Stimulated activated CD4-positive, alpha-beta T cell treated with anti-CD3 and anti-CD28 coated beads, Interleukin-1b, Interleukin-23, amount 100 ng/mL, for 1 hour (primary cell): ENCODE measurements at regions not wholly inside any gene's neighbourhood (a gene's known extent, or its start where the extent isn't known, plus 50 kb on each side); places are given as distances from the start of the nearest gene placed in this dataset.

Source experiments
- DNase-seq, 2 donors: peaks; one replicate each; pipeline ENCODE4 v3.0.0-alpha.2; 2020; ENCODE audit warnings: low read depth in 2 of 2

DNA sequence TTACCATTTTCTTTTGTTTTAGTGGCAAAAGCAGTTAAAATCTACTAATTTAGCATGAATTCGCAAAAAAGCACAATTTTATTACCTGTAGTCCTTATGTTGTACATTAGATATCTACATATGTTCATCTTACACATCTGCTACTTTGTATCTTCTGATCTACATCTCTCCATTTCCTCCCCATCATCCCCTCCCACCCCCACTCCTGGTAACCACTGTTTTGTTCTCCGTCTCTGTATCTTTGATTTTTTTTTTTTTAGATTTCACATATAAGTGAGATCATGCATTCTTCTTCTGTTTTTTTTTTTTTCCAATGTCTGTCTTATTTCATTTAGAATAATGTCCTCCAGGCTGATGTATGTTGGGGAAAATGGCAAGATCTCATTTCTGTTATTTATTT, 922.7 kb downstream of the VRK1 start:
- no peak for DNase-seq

DNA sequence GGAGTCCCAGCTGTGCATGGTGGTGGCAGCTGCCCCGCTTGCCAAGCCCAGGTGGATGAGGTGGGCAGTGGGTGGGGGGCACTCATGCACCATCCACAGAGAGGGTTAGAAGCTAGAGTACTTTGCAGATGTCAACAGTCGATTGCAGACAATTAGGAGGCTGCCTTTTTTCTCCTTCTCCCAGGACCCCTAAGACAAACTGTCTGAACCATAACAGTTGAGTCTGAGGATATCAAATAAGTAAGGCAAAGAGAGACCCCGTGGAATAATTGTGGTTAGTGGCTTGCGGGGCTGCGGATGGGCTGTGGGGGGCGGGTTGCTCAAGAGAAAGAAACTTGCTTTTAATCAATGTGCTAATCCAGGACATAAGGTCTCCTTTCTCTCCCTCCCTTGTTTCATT, 926.2 kb downstream of the VRK1 start:
- DNase-seq = no peak

DNA sequence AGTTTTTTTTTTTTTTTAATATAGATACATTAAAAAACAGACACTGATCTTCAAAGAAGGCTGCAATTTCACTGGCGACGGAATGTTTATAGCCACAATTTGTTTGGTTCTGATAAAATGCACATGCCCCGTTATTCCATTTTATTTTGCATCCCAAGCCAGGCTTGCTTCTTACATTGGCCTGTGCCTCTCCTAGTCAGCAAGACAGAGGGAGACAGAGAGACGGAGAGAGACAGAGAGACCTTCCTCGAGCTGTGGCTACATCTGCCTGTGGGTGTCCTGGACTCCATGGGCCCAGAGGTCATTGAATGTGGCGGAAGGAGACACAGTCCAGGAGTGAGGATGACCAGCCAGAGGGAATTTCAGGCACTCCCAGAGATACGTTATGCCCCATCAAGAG, 926.6 kb downstream of the VRK1 start:
- DNase-seq = no peak

GRCh38 chr14:97724265-97724731, 927.1 kb downstream of the VRK1 start:
- DNase-seq = no peak

- no peak for DNase-seq
Observed at GRCh38 chr14:97726676-97727075, 929.5 kb downstream of the VRK1 start.

- DNase-seq = no peak
Observed at GRCh38 chr14:97730706-97731105, 933.5 kb downstream of the VRK1 start.

DNA sequence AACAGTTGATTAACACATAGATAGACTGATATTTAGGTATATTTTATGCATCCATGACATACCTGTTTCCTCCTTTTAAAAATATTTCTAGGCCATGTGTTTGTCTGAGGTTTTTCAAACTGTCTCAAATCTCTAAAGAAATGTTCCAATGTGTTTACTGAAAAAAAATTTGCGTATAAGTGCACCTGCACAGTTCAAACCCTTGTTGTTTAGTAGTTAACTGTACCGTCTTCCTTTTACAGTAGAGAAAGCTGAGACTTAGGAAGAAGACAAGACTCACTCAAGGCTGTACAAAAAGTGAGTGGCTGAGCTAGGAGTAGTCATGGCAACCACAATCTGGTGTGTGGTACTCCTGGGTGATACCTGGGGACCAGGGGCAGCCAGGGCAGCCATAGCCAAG, 934.6 kb downstream of the VRK1 start:
- DNase-seq = no peak

DNA sequence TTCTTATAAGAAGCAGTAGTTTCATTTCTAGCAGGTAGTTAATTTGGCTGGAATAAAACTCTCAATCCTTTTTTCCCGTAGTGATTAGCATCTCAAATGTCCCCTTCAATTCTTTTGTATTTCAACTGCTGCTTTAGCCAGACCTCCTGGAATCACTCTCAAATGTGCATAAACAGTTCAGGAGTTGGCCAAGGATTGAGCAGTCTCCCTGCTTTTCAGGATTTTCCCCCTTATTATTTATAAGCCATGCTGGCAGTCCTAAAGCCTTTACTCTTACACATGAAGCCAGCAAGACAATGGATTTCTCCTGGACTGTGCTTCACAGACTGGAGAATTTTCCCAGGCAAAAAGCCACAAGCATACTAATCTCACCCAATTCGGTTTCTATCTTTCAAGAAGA, 950.1 kb downstream of the VRK1 start:
- no peak for DNase-seq

DNA sequence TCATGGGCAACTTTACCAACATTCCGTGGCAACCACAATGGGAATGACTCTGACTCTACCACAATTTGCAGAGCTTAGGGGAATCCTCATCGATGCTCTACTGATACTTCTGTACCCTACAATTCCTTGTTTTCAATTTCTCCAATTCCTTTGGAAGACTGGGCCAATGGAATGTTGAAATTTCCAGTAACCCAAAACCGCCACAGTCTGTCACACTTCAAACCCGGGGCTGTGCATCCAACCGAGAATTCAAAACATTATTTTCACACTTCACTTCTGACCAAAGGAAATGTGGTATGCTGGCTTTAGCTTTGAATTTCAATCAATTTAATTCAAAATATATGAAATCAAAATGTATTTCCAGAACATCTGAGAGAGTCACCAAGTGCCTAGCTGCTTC, 951.4 kb downstream of the VRK1 start:
- no peak for DNase-seq

DNA sequence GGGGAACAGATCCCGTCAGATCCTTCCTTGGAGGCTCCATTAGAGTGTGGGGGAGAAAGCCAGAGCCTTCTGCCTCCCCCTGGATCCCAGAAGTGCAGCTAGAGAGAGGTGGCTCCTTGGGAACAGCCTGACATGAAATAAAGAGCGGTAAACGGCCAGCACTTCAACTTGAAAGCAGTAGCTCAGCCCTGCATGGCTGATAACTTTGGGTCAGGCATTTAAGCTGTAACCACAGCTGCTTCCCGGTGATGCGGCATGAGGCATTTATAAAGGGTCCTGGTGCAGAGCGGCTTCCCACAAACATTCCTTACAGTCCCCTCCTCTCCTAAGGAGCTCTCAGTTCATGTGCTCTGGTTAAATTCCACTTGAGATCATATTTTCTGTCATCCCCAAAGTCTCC, 960.3 kb downstream of the VRK1 start:
- DNase-seq = no peak

DNA sequence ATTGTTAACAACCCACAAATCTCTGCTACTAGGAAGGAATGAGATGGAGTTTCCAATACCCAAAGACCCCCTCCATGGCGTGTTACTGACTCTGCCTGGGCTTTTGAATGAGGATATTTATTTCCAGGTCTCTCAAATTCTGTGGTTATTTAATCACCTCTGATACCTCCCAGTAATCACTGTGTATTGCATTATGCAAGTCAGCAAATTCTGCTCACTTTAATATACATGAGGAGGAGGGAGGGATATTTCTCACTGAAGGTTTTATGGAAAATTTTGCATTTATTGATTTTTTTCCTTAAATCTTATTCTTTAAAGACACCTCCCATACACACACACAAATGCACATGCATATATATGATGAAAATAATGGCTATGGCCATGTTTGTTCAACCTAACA, 962.9 kb downstream of the VRK1 start:
- DNase-seq = no peak

- no peak for DNase-seq
Observed at GRCh38 chr14:97762386-97762785, 965.2 kb downstream of the VRK1 start.

- DNase-seq = no peak
Observed at GRCh38 chr14:97771340-97772045, 974.3 kb downstream of the VRK1 start.

GRCh38 chr14:97773598-97773997, 976.4 kb downstream of the VRK1 start:
- DNase-seq = no peak

- DNase-seq = no peak
Observed at GRCh38 chr14:97776890-97777558, 979.8 kb downstream of the VRK1 start.

DNA sequence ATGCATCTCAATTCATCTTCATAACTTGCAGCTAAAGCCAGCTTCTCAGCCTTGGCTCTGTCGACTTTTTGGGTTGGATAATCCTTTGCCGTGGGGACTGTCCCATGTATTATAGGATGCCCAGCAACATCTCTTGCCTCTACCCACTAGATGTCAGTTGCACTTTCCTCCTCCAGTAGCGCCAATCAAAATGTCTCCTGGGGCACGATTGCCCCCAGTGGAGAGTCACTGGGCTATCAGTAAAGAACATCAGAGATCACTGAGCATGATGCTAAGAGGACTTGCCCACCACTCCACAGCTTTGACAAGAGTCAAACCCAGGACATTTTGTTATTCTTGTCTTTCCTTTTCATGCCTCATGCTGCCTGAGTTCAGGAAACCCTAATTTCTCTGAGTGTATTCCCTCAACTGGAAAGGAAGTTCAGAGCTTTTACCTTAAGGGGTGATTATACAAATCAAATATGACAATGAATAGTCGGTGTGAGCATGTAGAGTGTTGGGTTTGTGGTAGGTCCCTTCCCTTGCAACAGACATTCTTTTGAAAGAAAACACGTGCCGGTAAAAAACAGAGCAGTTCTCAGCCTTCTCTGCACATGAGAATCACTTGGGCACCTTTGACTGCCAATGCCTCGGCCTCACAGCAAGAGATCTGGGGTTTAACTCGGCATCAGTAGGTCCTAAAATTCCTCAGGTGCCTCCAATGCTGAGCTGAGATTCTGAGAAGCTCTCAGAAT, 980.6 kb downstream of the VRK1 start:
- no peak for DNase-seq

DNA sequence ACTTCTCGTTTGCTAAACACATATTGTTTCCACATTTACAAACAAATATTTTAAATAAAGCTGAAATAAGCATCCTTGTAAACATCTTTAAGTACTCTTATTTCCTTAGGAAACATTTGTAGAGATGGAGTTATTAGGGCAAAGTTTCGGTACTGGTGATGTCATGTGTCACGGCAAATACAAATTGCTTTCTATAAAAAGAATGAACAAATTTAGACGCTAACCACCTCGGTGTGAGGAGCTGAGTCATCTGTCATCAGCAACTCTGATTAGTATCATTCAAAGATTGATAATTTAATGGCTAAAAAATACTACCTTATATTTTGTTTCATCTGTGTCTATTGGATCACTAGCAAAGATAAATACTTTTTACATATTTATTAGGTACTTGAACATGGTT, 982.0 kb downstream of the VRK1 start:
- DNase-seq = no peak

DNA sequence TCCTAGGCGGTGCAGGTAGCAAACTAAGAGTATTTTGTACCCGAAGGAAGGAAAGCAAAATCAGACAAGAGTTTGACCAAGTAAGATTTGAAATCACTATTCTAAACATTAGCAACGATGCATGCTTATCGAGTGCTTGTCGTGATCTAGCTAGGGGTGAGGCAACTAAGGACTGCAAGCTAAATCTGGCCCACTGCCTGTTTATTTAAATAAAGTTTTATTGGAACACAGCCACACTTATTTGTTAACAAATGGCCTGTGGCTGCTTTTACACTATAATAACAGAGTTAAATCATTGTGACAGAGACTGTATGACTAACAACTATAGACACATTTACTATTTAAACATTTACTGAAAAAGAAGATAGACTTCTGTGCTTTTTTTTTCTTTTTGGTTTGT, 983.6 kb downstream of the VRK1 start:
- no peak for DNase-seq

- DNase-seq = no peak
Observed at GRCh38 chr14:97781961-97782360, 984.8 kb downstream of the VRK1 start.

- no peak for DNase-seq
Observed at GRCh38 chr14:97782871-97783414, 985.8 kb downstream of the VRK1 start.

GRCh38 chr14:97785495-97785894, 988.3 kb downstream of the VRK1 start:
- DNase-seq = no peak

GRCh38 chr14:97788364-97788763, 991.2 kb downstream of the VRK1 start:
- DNase-seq = no peak
